ENCODE measurements at regions not wholly inside any gene's neighbourhood (a gene's known extent, or its start where the extent isn't known, plus 50 kb on each side); places are given as distances from the start of the nearest gene placed in this dataset.

GRCh38 chr12:67758521-67758920, 110.0 kb downstream of the DYRK2 start:
- no peak overlapping the region for H3K27ac ChIP-seq
- TF ChIP-seq, protein P1, sequence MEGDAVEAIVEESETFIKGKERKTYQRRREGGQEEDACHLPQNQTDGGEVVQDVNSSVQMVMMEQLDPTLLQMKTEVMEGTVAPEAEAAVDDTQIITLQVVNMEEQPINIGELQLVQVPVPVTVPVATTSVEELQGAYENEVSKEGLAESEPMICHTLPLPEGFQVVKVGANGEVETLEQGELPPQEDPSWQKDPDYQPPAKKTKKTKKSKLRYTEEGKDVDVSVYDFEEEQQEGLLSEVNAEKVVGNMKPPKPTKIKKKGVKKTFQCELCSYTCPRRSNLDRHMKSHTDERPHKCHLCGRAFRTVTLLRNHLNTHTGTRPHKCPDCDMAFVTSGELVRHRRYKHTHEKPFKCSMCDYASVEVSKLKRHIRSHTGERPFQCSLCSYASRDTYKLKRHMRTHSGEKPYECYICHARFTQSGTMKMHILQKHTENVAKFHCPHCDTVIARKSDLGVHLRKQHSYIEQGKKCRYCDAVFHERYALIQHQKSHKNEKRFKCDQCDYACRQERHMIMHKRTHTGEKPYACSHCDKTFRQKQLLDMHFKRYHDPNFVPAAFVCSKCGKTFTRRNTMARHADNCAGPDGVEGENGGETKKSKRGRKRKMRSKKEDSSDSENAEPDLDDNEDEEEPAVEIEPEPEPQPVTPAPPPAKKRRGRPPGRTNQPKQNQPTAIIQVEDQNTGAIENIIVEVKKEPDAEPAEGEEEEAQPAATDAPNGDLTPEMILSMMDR (IDR thresholded peaks at IDR 0.05) = no peak
- TF ChIP-seq ZFX (IDR thresholded peaks at IDR 0.05; ENCODE audit: borderline replicate concordance) = no peak

GRCh38 chr12:67759829-67760228, 111.3 kb downstream of the DYRK2 start:
- TF ChIP-seq, protein P1 (IDR thresholded peaks at IDR 0.05) = no peak
- H3K27ac ChIP-seq = no peak overlapping the region

- TF ChIP-seq, protein P1 (IDR thresholded peaks at IDR 0.05) = no peak
- TF ChIP-seq ZFX (IDR thresholded peaks at IDR 0.05; ENCODE audit: borderline replicate concordance) = no peak
- H3K27ac ChIP-seq = no peak overlapping the region
These were observed 112.2 kb downstream of the DYRK2 start for GRCh38 chr12:67760586-67761275.

DNA sequence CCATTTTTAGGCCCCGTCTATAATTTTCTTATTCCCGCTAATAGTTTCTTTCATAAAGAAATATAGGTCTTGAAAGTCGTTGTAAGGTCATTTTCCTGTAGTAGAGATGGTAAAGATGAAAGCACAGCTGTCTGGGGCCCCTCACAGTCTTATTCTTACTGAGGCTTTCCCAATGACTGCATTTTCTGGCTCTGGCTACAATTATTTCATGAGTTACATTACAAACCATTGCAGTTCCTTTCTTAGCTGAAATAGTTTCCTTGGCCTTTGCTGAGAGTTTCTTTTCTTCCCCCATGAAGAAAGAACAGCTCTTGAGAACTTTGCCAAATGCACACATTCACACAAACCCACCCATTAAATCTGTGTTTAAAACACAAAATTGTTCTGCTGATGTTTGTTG, 113.0 kb downstream of the DYRK2 start:
- H3K27ac ChIP-seq = no peak overlapping the region
- no peak for TF ChIP-seq ZFX (IDR thresholded peaks at IDR 0.05; ENCODE audit: borderline replicate concordance)
- TF ChIP-seq, protein P1 (IDR thresholded peaks at IDR 0.05) = no peak

GRCh38 chr12:67764055-67764454, 115.5 kb downstream of the DYRK2 start:
- TF ChIP-seq ZFX (IDR thresholded peaks at IDR 0.05; ENCODE audit: borderline replicate concordance) = no peak
- TF ChIP-seq, protein P1 (IDR thresholded peaks at IDR 0.05) = no peak

GRCh38 chr12:67764946-67765619, 116.5 kb downstream of the DYRK2 start:
- TF ChIP-seq, protein P1 (IDR thresholded peaks at IDR 0.05) = no peak
- TF ChIP-seq ZFX (IDR thresholded peaks at IDR 0.05; ENCODE audit: borderline replicate concordance) = no peak

More at GRCh38 chr12:67764055-67764454, 115.5 kb downstream of the DYRK2 start:
- no peak overlapping the region for H3K27ac ChIP-seq

More at GRCh38 chr12:67764946-67765619, 116.5 kb downstream of the DYRK2 start:
- H3K27ac ChIP-seq = no peak overlapping the region

All from 22Rv1 (cell line).